HS-5 (cell line): ENCODE measurements at regions not wholly inside any gene's neighbourhood (a gene's known extent, or its start where the extent isn't known, plus 50 kb on each side); places are given as distances from the start of the nearest gene placed in this dataset.
"Not testable (repeated sequence)": the region's sequence is repeated elsewhere in the genome, so short reads cannot be mapped to it uniquely, and the experiment has no call there.

ENCODE experiments used
- DNase-seq: peaks from one replicate; pipeline ENCODE4 v3.0.0-alpha.2; 2012; ENCODE audit warnings: low read depth

GRCh38 chr5:90056911-90057705 lies 352.4 kb downstream of the CETN3 start:
- no peak for DNase-seq

GRCh38 chr5:90055831-90056328 lies 353.7 kb downstream of the CETN3 start:
- DNase-seq = peak; percentile 55

- no peak for DNase-seq
Observed at GRCh38 chr5:90054612-90055011, 354.9 kb downstream of the CETN3 start.

GRCh38 chr5:90051756-90052155 lies 357.8 kb downstream of the CETN3 start:
- no peak for DNase-seq

GRCh38 chr5:90050103-90050502 lies 359.5 kb downstream of the CETN3 start:
- DNase-seq = no peak

GRCh38 chr5:90047113-90047512 lies 362.4 kb downstream of the CETN3 start:
- DNase-seq = no peak

- not testable (repeated sequence) for DNase-seq
Observed at GRCh38 chr5:90040082-90040481, 369.5 kb downstream of the CETN3 start.

- no peak for DNase-seq
Observed at GRCh38 chr5:90037646-90038045, 371.9 kb downstream of the CETN3 start.

- no peak for DNase-seq
Observed at GRCh38 chr5:90022711-90023053, 386.9 kb downstream of the CETN3 start.

- no peak for DNase-seq
Observed at GRCh38 chr5:90022002-90022710, 387.4 kb downstream of the CETN3 start.

GRCh38 chr5:90020575-90021538 lies 388.7 kb downstream of the CETN3 start:
- DNase-seq = peak; percentile 87

- DNase-seq = no peak
Observed at GRCh38 chr5:90017239-90017638, 392.3 kb downstream of the CETN3 start.

GRCh38 chr5:90015584-90016018 lies 394.0 kb downstream of the CETN3 start:
- DNase-seq = no peak

GRCh38 chr5:90014420-90014819 lies 395.1 kb downstream of the CETN3 start:
- no peak for DNase-seq

GRCh38 chr5:90000351-90000750 lies 409.2 kb downstream of the CETN3 start:
- no peak for DNase-seq

GRCh38 chr5:89998519-89999305 lies 410.8 kb downstream of the CETN3 start:
- no peak for DNase-seq

- no peak for DNase-seq
Observed at GRCh38 chr5:89996890-89997289, 412.7 kb downstream of the CETN3 start.

- DNase-seq = no peak
Observed at GRCh38 chr5:89996335-89996734, 413.2 kb downstream of the CETN3 start.

- DNase-seq = no peak
Observed at GRCh38 chr5:89994266-89994665, 415.3 kb downstream of the CETN3 start.

GRCh38 chr5:89992201-89992600 lies 417.4 kb downstream of the CETN3 start:
- no peak for DNase-seq

GRCh38 chr5:89991592-89991991 lies 418.0 kb downstream of the CETN3 start:
- no peak for DNase-seq
